Breast epithelium (tissue), 3 donors: ENCODE measurements at regions not wholly inside any gene's neighbourhood (a gene's known extent, or its start where the extent isn't known, plus 50 kb on each side); places are given as distances from the start of the nearest gene placed in this dataset.

Source experiments
- CTCF ChIP-seq, 3 donors: fragments of 450-650 bp; IDR thresholded peaks; one replicate each; pipeline ENCODE4 v1.5.1; 2016 to 2017; ENCODE audit warnings: antibody characterized with exemption in 3 of 3, mild to moderate bottlenecking in 3 of 3, moderate library complexity in 3 of 3
- POLR2AphosphoS5 ChIP-seq, 3 donors: sonication (generic); formaldehyde crosslinking; IDR thresholded peaks; one replicate each; pipeline ENCODE4 v1.6.1; 2017; ENCODE audit warnings: antibody characterized with exemption in 3 of 3

GRCh38 chr11:122317305-122317704 lies 201.3 kb upstream of the BLID start:
- TF ChIP-seq CTCF (IDR thresholded peaks at IDR 0.05) (no peak), POLR2AphosphoS5 (IDR thresholded peaks at IDR 0.05) (no peak)
